T-cell (primary cell): ENCODE measurements at regions not wholly inside any gene's neighbourhood (a gene's known extent, or its start where the extent isn't known, plus 50 kb on each side); places are given as distances from the start of the nearest gene placed in this dataset.

Source experiments
- ATAC-seq, 4 experiments: fragments of 200-7000 bp in 3 of 4; fragments of 150-1000 bp in 1 of 4; cut with Tn5 transposase; replicated peaks in 1 of 4; 1 replicate in 3 of 4; 2 replicates in 1 of 4; pipeline ENCODE4 v1.10.0; 2021; ENCODE audit warnings: moderate library complexity in 3 of 4, mild to moderate bottlenecking in 2 of 4, moderate number of reproducible peaks in 1 of 4
- CTCF ChIA-PET, 2 donors: fragments of 300-600 bp; sonication (Branson Sonifier 250); formaldehyde crosslinking; loops; one replicate each; lab custom pipeline; 2022; ENCODE audit warnings: antibody characterized with exemption in 2 of 2; lab: Charles Lee
- POLR2A ChIA-PET, 2 donors: fragments of 300-600 bp; sonication (Branson Sonifier 250); formaldehyde crosslinking; loops; one replicate each; lab custom pipeline; 2022; ENCODE audit warnings: antibody characterized with exemption in 2 of 2; lab: Charles Lee
- DNase-seq, 35 experiments: peaks; one replicate each; pipeline versions ENCODE4 v3.0.0 to v3.0.0-alpha.2; 2013 to 2023
- H3K27ac ChIP-seq: one replicate; pipeline ENCODE4 v1.5.1; 2013; ENCODE audit warnings: low read length
- H3K27me3 ChIP-seq, 2 experiments: replicated peaks in 1 of 2; 1 replicate in 1 of 2; 2 replicates in 1 of 2; pipeline versions ENCODE4 v1.6.1 to v1.7.0; 2013; ENCODE audit warnings: low read length in 1 of 2, mixed read lengths in 1 of 2; ENCODE audit not compliant: control insufficient read depth in 2 of 2, insufficient read depth in 2 of 2; ENCODE audit errors: extremely low read depth in 1 of 2
- H3K36me3 ChIP-seq, 2 donors: 1 replicate in 1 of 2; 2 replicates in 1 of 2; pipeline versions ENCODE4 v1.6.1 to v1.7.0; 2013; ENCODE audit warnings: low read length in 1 of 2; ENCODE audit not compliant: control insufficient read depth in 2 of 2, insufficient read depth in 1 of 2; ENCODE audit errors: extremely low read depth in 1 of 2
- H3K4me1 ChIP-seq, 2 experiments: 1 replicate in 1 of 2; 2 replicates in 1 of 2; pipeline versions ENCODE4 v1.6.1 to v1.7.0; 2013; ENCODE audit warnings: low read length in 2 of 2, mixed read lengths in 1 of 2; ENCODE audit not compliant: insufficient read depth in 2 of 2, control insufficient read depth in 1 of 2; ENCODE audit errors: extremely low read depth in 1 of 2
- H3K4me3 ChIP-seq, 2 donors: 1 replicate in 1 of 2; 2 replicates in 1 of 2; pipeline versions ENCODE4 v1.5.1 to v1.7.0; 2013; ENCODE audit warnings: mild to moderate bottlenecking in 2 of 2, low read length in 1 of 2, moderate library complexity in 1 of 2; ENCODE audit not compliant: control insufficient read depth in 1 of 2; ENCODE audit errors: extremely low read depth in 1 of 2
- H3K9me3 ChIP-seq: 2 replicates; pipeline ENCODE4 v1.7.0; 2013
- H3K27ac Mint-ChIP-seq, 2 donors: one replicate each; pipeline ENCODE4 v1.8.0; 2020 to 2021; ENCODE audit warnings: mild to moderate bottlenecking in 2 of 2, mixed read lengths in 2 of 2
- H3K27me3 Mint-ChIP-seq, 2 donors: one replicate each; pipeline ENCODE4 v1.8.0; 2021 to 2022; ENCODE audit warnings: mixed read lengths in 2 of 2
- H3K36me3 Mint-ChIP-seq: one replicate; pipeline ENCODE4 v1.8.0; 2021; ENCODE audit warnings: mixed read lengths
- H3K4me1 Mint-ChIP-seq, 3 donors: one replicate each; pipeline ENCODE4 v1.8.0; 2020 to 2022; ENCODE audit warnings: mixed read lengths in 3 of 3, mild to moderate bottlenecking in 1 of 3
- H3K4me3 Mint-ChIP-seq, 3 donors: one replicate each; pipeline ENCODE4 v1.8.0; 2020 to 2022; ENCODE audit warnings: mild to moderate bottlenecking in 3 of 3, mixed read lengths in 3 of 3, moderate library complexity in 3 of 3
- H3K9me3 Mint-ChIP-seq, 3 donors: one replicate each; pipeline ENCODE4 v1.8.0; 2020 to 2022; ENCODE audit warnings: mixed read lengths in 3 of 3
- WGBS: methylation state at CpG from one replicate; pipeline ENCODE4 v1.1.5; 2013; ENCODE audit warnings: missing lambda C conversion rate; ENCODE audit not compliant: insufficient coverage; 5-methylcytosine and 5-hydroxymethylcytosine counted together

DNA sequence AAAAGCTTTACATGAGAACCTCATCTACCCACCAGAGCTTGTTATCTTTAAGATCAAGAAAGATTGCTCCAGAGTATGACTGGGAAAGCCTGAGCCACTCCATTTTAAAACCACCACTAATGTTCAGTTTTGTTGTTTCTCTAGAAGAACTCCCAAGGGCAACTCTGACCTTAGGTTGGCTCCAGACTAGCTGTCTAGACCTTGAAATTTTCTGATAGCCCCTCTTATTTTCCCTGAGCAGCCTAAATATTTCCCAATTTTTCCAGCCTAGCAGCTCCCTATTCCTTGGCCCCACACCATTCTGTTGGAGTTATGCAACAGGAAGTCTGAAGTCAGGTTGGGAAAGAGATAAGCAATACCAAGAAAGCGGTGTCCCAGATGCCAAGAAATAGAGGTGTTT is 84.6 kb upstream of the TCF21 start:
- ATAC-seq (no peak), DNase-seq (no peak)
- CTCF ChIA-PET = interaction anchor here in 1 of 2 donors (0.7 kb wide), 1 partner anchor 10 kb away, joined by 3 read pairs; no protein-coding TSS in a partner anchor

DNA sequence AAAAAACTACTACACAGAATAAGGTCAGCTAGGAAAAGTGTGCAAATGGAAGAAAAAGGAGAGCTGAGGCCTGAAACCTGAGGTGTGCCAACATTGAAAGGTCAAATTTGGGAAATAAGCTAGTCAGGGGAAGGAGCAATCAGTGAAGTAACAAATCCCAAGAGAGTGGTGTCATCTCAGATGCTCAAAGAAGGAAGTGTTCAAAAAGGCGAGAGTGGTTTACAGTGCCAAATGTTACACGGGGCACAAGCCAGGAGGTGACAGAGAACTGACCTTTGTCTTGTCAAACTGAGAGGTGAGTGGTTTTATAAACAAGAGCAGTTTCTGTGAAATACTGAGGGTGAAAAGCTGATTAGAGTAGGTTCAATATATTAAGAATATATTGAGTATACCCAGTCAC is 83.0 kb upstream of the TCF21 start:
- Mint-ChIP-seq H3K4me1 (no peaks in the 10 kb centered on the region), H3K9me3 (peaks cover 0 to 2% (median 0%) of the 10 kb centered on the region in 3 donors), H3K36me3 (no peaks in the 10 kb centered on the region), H3K27me3 (peaks cover 14 to 21% of the 10 kb centered on the region in 2 donors), H3K27ac (no peak overlapping the region), H3K4me3 (no peak overlapping the region)
- ATAC-seq (no peak), DNase-seq (no peak)
- H3K27me3 ChIP-seq = peaks cover 0 to 3% of the 10 kb centered on the region in 2 experiments
- no peak overlapping the region for H3K27ac ChIP-seq
- ChIA-PET CTCF (no interaction called here), POLR2A (interaction anchor here in 1 of 2 donors (0.7 kb wide), 1 partner anchor 705 kb away, joined by 5 read pairs; no protein-coding TSS in a partner anchor)
- H3K9me3 ChIP-seq = no peaks in the 10 kb centered on the region
- H3K36me3 ChIP-seq = no peaks in the 10 kb centered on the region
- WGBS = 44% methylated on average over 2 of the region's 2 CpGs
- H3K4me1 ChIP-seq = no peaks in the 10 kb centered on the region
- H3K4me3 ChIP-seq = no peak overlapping the region

More for the DNA sequence above, 84.6 kb upstream of the TCF21 start:
- no peaks in the 10 kb centered on the region for H3K36me3 Mint-ChIP-seq
- peaks cover 11 to 21% of the 10 kb centered on the region in 2 donors for H3K27me3 Mint-ChIP-seq
- POLR2A ChIA-PET = no interaction called here
- no peaks in the 10 kb centered on the region for H3K9me3 ChIP-seq
- no peak overlapping the region for H3K4me3 ChIP-seq
- no peak overlapping the region for H3K4me3 Mint-ChIP-seq
- H3K9me3 Mint-ChIP-seq = no peaks in the 10 kb centered on the region
- H3K4me1 Mint-ChIP-seq = no peaks in the 10 kb centered on the region
- H3K27ac Mint-ChIP-seq = no peak overlapping the region
- no peaks in the 10 kb centered on the region for H3K36me3 ChIP-seq
- no peaks in the 10 kb centered on the region for H3K4me1 ChIP-seq
- H3K27me3 ChIP-seq = peaks cover 0 to 11% of the 10 kb centered on the region in 2 experiments
- WGBS = no CpG with 5 or more reads among the region's 1 CpG
- H3K27ac ChIP-seq = no peak overlapping the region

DNA sequence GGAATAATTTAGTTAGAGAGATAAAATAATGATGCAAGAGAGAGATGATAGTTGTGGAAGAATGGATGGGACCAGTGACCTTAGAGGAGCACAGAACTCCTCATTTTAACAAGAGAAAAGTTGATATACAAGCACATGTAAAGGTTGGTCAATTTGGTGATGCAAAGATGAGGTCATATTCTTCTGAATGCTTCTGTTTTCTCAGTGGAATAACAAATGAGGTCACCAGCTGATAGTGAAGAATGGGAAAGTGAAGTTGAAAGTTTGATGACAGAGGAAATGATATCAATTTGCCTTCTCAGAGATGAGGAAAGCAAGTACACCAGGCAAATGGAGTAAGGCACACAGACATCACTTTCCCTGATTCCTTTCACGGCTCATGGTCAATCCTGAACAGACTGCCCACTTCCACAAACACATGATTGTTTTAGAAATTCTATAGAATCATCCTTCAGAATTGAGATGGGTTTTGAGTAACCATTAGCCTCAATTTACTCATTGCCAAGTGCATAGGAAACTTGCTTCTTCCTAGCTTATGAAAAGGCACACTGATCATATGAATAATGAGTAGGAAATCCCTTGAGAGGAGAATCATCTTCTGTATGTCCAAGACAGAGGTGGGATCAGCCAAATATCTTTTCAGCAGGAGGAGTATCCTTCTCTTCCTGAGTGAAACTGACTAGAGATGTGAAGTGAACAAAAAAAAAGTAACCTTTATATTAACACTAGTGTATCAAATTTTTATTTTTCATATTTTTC is 82.4 kb upstream of the TCF21 start:
- POLR2A ChIA-PET = no interaction called here
- H3K27me3 Mint-ChIP-seq = peaks cover 20 to 26% of the 10 kb centered on the region in 2 donors
- peaks cover 0 to 5% (median 4%) of the 10 kb centered on the region in 3 donors for H3K9me3 Mint-ChIP-seq

DNA sequence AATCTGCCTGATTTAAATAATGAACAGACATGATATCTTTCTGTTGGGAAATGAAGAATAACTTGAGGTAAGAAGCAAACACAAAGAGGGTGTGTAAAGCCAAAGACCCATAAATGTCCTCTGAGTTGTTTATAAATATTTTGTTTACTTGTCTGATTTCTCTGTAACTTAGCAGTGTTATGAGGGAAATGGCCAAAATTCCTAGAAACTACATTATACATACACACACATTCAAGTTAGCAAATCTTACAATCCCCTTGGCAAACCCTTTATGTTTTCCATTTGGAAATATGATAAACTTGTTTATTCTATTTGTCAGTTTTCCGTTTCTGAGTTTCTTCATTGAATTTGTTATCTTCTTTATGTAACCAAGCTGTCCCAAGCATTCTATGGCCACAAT is 81.4 kb upstream of the TCF21 start:
- no peak for DNase-seq
- H3K36me3 Mint-ChIP-seq = no peaks in the 10 kb centered on the region
- peaks cover 22 to 28% of the 10 kb centered on the region in 2 donors for H3K27me3 Mint-ChIP-seq
- no peak overlapping the region for H3K4me3 ChIP-seq
- ATAC-seq = no peak
- no peak overlapping the region for H3K4me3 Mint-ChIP-seq
- no peak overlapping the region for H3K27ac ChIP-seq
- H3K27ac Mint-ChIP-seq = no peak overlapping the region
- peaks cover 0 to 3% of the 10 kb centered on the region in 2 experiments for H3K27me3 ChIP-seq
- no peaks in the 10 kb centered on the region for H3K4me1 Mint-ChIP-seq
- WGBS = no CpG with 5 or more reads among the region's 1 CpG
- CTCF ChIA-PET = no interaction called here
- no peaks in the 10 kb centered on the region for H3K9me3 ChIP-seq
- H3K9me3 Mint-ChIP-seq = peaks cover 0 to 5% (median 4%) of the 10 kb centered on the region in 3 donors
- POLR2A ChIA-PET = no interaction called here
- H3K4me1 ChIP-seq = no peaks in the 10 kb centered on the region
- H3K36me3 ChIP-seq = no peaks in the 10 kb centered on the region

More for the DNA sequence above, 82.4 kb upstream of the TCF21 start:
- H3K27ac Mint-ChIP-seq = no peak overlapping the region
- CTCF ChIA-PET = no interaction called here
- H3K36me3 Mint-ChIP-seq = no peaks in the 10 kb centered on the region
- H3K36me3 ChIP-seq = no peaks in the 10 kb centered on the region
- no CpG with 5 or more reads among the region's 1 CpG for WGBS
- no peaks in the 10 kb centered on the region for H3K4me1 ChIP-seq
- no peaks in the 10 kb centered on the region for H3K4me1 Mint-ChIP-seq
- no peak overlapping the region for H3K4me3 Mint-ChIP-seq
- H3K4me3 ChIP-seq = no peak overlapping the region
- H3K9me3 ChIP-seq = no peaks in the 10 kb centered on the region
- DNase-seq = no peak
- ATAC-seq = no peak
- no peak overlapping the region for H3K27ac ChIP-seq
- H3K27me3 ChIP-seq = no peaks in the 10 kb centered on the region

DNA sequence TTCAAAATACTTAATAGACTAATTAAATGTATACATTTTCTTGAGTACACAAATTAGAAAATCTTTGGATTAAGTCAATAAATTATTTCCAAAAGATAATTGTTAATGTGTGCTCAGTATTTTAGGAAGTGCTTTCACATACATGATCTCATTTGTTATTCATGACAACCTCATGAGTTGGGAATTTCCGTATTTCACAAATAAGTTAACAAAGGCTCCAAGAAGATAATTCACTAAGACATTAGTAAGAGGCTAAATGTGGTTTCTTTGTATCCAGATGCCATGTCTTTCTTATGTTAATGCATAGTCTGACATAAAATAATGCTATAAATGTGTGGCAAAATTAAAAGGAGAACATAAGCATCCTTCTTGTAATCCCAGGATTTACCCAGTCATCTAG is 79.5 kb upstream of the TCF21 start:
- POLR2A ChIA-PET = no interaction called here

DNA sequence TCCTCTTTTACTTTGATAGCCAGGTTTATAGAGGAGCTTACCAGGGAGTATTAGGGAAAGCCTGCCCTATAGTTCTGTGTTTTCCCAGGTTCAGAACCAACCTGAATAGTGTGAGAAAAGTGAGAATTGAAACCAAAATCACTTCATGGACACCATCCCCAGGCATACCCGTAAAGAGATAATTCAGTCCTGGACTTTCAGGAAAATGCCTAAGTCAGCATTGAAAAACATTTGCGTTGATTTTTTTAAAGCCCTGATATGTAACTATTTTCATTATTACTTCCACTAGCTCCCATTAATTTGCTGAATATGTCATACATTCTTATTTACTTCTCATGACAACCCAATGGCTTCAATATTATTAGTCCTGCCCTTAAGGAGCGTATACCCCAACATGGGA is 77.4 kb upstream of the TCF21 start:
- no peaks in the 10 kb centered on the region for H3K4me1 ChIP-seq
- no peaks in the 10 kb centered on the region for H3K36me3 Mint-ChIP-seq
- no peaks in the 10 kb centered on the region for H3K36me3 ChIP-seq
- H3K4me3 Mint-ChIP-seq = no peak overlapping the region
- no peaks in the 10 kb centered on the region for H3K9me3 ChIP-seq
- H3K27ac Mint-ChIP-seq = no peak overlapping the region
- DNase-seq (no peak), ATAC-seq (no peak)
- peaks cover 7 to 17% of the 10 kb centered on the region in 2 donors for H3K27me3 Mint-ChIP-seq
- H3K4me3 ChIP-seq = no peak overlapping the region
- no peaks in the 10 kb centered on the region for H3K4me1 Mint-ChIP-seq
- ChIA-PET CTCF (no interaction called here), POLR2A (no interaction called here)
- peaks cover 2 to 3% of the 10 kb centered on the region in 2 experiments for H3K27me3 ChIP-seq
- H3K9me3 Mint-ChIP-seq = peaks cover 0 to 5% (median 4%) of the 10 kb centered on the region in 3 donors
- 100% methylated on average over 2 of the region's 3 CpGs for WGBS
- no peak overlapping the region for H3K27ac ChIP-seq

More for the DNA sequence above, 79.5 kb upstream of the TCF21 start:
- no peak overlapping the region for H3K4me3 Mint-ChIP-seq
- Histone ChIP-seq H3K27me3 (peaks cover 2 to 3% of the 10 kb centered on the region in 2 experiments), H3K4me1 (no peaks in the 10 kb centered on the region), H3K9me3 (no peaks in the 10 kb centered on the region), H3K27ac (no peak overlapping the region), H3K4me3 (no peak overlapping the region), H3K36me3 (no peaks in the 10 kb centered on the region)
- no CpG with 5 or more reads among the region's 1 CpG for WGBS
- no peaks in the 10 kb centered on the region for H3K4me1 Mint-ChIP-seq
- DNase-seq = no peak
- H3K27ac Mint-ChIP-seq = no peak overlapping the region
- H3K9me3 Mint-ChIP-seq = peaks cover 0 to 5% (median 4%) of the 10 kb centered on the region in 3 donors
- CTCF ChIA-PET = interaction anchor here in 1 of 2 donors (1.0 kb wide), 1 partner anchor 9 kb away, joined by 4 read pairs; no protein-coding TSS in a partner anchor
- H3K36me3 Mint-ChIP-seq = no peaks in the 10 kb centered on the region
- H3K27me3 Mint-ChIP-seq = peaks cover 21 to 24% of the 10 kb centered on the region in 2 donors
- no peak for ATAC-seq
